IMR-90 (cell line): ENCODE measurements at regions not wholly inside any gene's neighbourhood (a gene's known extent, or its start where the extent isn't known, plus 50 kb on each side); places are given as distances from the start of the nearest gene placed in this dataset.
A peak's percentile ranks its signal among the peaks of the same experiment; 100 is the strongest.
"Not testable (repeated sequence)": the region's sequence is repeated elsewhere in the genome, so short reads cannot be mapped to it uniquely, and the experiment has no call there.

Source experiments
- ATAC-seq: fragments of 200-7000 bp; cut with Tn5 transposase; 2 replicates; pipeline ENCODE4 v1.9.1; 2020; ENCODE audit warnings: low read depth, mild to moderate bottlenecking, moderate library complexity
- BruUV-seq: library from RNA; stranded (reverse); fragments of 400-500 nt; replicated peaks from 2 replicates; lab custom pipeline; 2021; lab: Mats Ljungman, UMichigan
- CTCF ChIA-PET: fragments of 300-600 bp; formaldehyde crosslinking; extraction: SDS; loops from one replicate; lab custom pipeline; 2021; ENCODE audit warnings: antibody characterized with exemption; lab: Yijun Ruan, JAX
- POLR2A ChIA-PET: fragments of 300-600 bp; sonication (Branson Sonifier 250); formaldehyde crosslinking; loops from one replicate; lab custom pipeline; 2022; ENCODE audit warnings: antibody characterized with exemption; ENCODE audit not compliant: unreplicated experiment; lab: Charles Lee
- DNase-seq: peaks from one replicate; pipeline ENCODE4 v3.0.0; 2013
- H2AFZ ChIP-seq: replicated peaks from 2 replicates; pipeline ENCODE3; 2013; ENCODE audit warnings: low read length, mild to moderate bottlenecking; ENCODE audit not compliant: poor library complexity
- H2AK5ac ChIP-seq: 2 replicates; pipeline ENCODE4 v1.6.1; 2013; ENCODE audit warnings: low read depth, low read length, inconsistent platforms
- H2AK9ac ChIP-seq: replicated peaks from 2 replicates; pipeline ENCODE3; 2013; ENCODE audit warnings: mild to moderate bottlenecking, low read depth, low read length, moderate library complexity; ENCODE audit not compliant: poor library complexity
- H2BK120ac ChIP-seq: 2 replicates; pipeline ENCODE4 v1.6.1; 2013; ENCODE audit warnings: low read depth, low read length, inconsistent platforms
- H2BK15ac ChIP-seq: 3 replicates; pipeline ENCODE4 v1.6.1; 2013; ENCODE audit warnings: low read depth, low read length, inconsistent platforms
- H2BK20ac ChIP-seq: 2 replicates; pipeline ENCODE4 v1.6.1; 2013; ENCODE audit warnings: low read depth, mild to moderate bottlenecking, inconsistent platforms, low read length, moderate library complexity
- H2BK5ac ChIP-seq: 2 replicates; pipeline ENCODE4 v1.6.1; 2013; ENCODE audit warnings: mild to moderate bottlenecking, low read depth, low read length, inconsistent platforms; ENCODE audit not compliant: poor library complexity, severe bottlenecking
- H3K14ac ChIP-seq: replicated peaks from 2 replicates; pipeline ENCODE4 v1.6.1; 2013; ENCODE audit warnings: low read depth, low read length, inconsistent platforms
- H3K18ac ChIP-seq: 2 replicates; pipeline ENCODE4 v1.6.1; 2013; ENCODE audit warnings: low read depth, low read length, control low read depth
- H3K23ac ChIP-seq: 2 replicates; pipeline ENCODE4 v1.6.1; 2013; ENCODE audit warnings: low read depth, low read length, inconsistent platforms
- H3K27ac ChIP-seq: 2 replicates; pipeline ENCODE4 v1.5.1; 2013; ENCODE audit warnings: mild to moderate bottlenecking, control low read depth, low read length; ENCODE audit not compliant: insufficient read depth
- H3K27me3 ChIP-seq: 2 replicates; pipeline ENCODE4 v1.6.1; 2013; ENCODE audit warnings: low read length; ENCODE audit not compliant: control insufficient read depth, insufficient read depth
- H3K36me3 ChIP-seq: 2 replicates; pipeline ENCODE4 v1.6.1; 2013; ENCODE audit warnings: low read length, mixed read lengths; ENCODE audit not compliant: control insufficient read depth, insufficient read depth
- H3K4ac ChIP-seq: 2 replicates; pipeline ENCODE4 v1.6.1; 2013; ENCODE audit warnings: low read depth, low read length, inconsistent platforms
- H3K4me1 ChIP-seq: 2 replicates; pipeline ENCODE4 v1.6.1; 2013; ENCODE audit warnings: low read length, mixed read lengths; ENCODE audit not compliant: control insufficient read depth, insufficient read depth
- H3K4me2 ChIP-seq: 2 replicates; pipeline ENCODE4 v1.6.1; 2013; ENCODE audit warnings: low read depth, mild to moderate bottlenecking, control low read depth, low read length, moderate library complexity
- H3K4me3 ChIP-seq: 2 replicates; pipeline ENCODE4 v1.5.1; 2013; ENCODE audit warnings: low read depth, mild to moderate bottlenecking, control low read depth, low read length, moderate library complexity; ENCODE audit not compliant: insufficient read depth
- H3K56ac ChIP-seq: 2 replicates; pipeline ENCODE4 v1.6.1; 2013; ENCODE audit warnings: low read length, inconsistent platforms; ENCODE audit not compliant: insufficient read depth; ENCODE audit errors: extremely low read depth
- H3K79me1 ChIP-seq, 2 experiments: 2 replicates each; pipeline ENCODE4 v1.6.1; 2013; ENCODE audit warnings: low read length in 2 of 2, inconsistent platforms in 1 of 2, low read depth in 1 of 2
- H3K9ac ChIP-seq: 2 replicates; pipeline ENCODE4 v1.6.1; 2013; ENCODE audit warnings: low read depth, low read length, control low read depth
- H3K9me1 ChIP-seq: 2 replicates; pipeline ENCODE4 v1.6.1; 2013; ENCODE audit warnings: low read length, inconsistent platforms; ENCODE audit not compliant: insufficient read depth
- H3K9me3 ChIP-seq: 2 replicates; pipeline ENCODE4 v1.6.1; 2013; ENCODE audit warnings: low read length; ENCODE audit not compliant: control insufficient read depth, insufficient read depth
- H4K20me1 ChIP-seq: 2 replicates; pipeline ENCODE4 v1.6.1; 2013; ENCODE audit warnings: low read length, inconsistent platforms; ENCODE audit not compliant: insufficient read depth
- H4K5ac ChIP-seq: 2 replicates; pipeline ENCODE4 v1.6.1; 2013; ENCODE audit warnings: mild to moderate bottlenecking, low read depth, low read length, control low read depth
- H4K8ac ChIP-seq, 2 experiments: 2 replicates each; pipeline ENCODE4 v1.6.1; 2013; ENCODE audit warnings: low read depth in 2 of 2, low read length in 2 of 2, control low read depth in 1 of 2, inconsistent platforms in 1 of 2
- H4K91ac ChIP-seq: 2 replicates; pipeline ENCODE4 v1.6.1; 2013; ENCODE audit warnings: low read depth, low read length, inconsistent platforms; ENCODE audit not compliant: insufficient read depth
- WGBS, 2 experiments: methylation state at CpG; one replicate each; pipeline versions ENCODE4 v1.1.5 to v1.1.7; 2013; ENCODE audit warnings: missing lambda C conversion rate in 2 of 2; ENCODE audit not compliant: insufficient read length in 1 of 2; ENCODE audit errors: extremely low coverage in 2 of 2; 5-methylcytosine and 5-hydroxymethylcytosine counted together
- dilution Hi-C: fragments of 300-500 bp; cut with HindIII; formaldehyde crosslinking; loops from one replicate; pipeline ENCODE4 v1.14.3; 2018; ENCODE audit warnings: low sequenced_read_pairs; ENCODE audit not compliant: unreplicated experiment
- in situ Hi-C: fragments of 300-500 bp; cut with MboI; formaldehyde crosslinking; loops from 3 replicates; pipeline ENCODE4 v1.14.3; 2019; ENCODE audit warnings: low sequenced_read_pairs, inconsistent platforms, mixed read lengths
- intact Hi-C: fragments of 100-400 bp; cut with micrococcal nuclease; formaldehyde crosslinking; loops from 2 replicates; pipeline ENCODE4 v1.10.0; 2022

- H2BK15ac ChIP-seq, H3K4me1 ChIP-seq, DNase-seq, H2AFZ ChIP-seq, H3K36me3 ChIP-seq, H3K23ac ChIP-seq, H4K8ac ChIP-seq, H3K18ac ChIP-seq, H3K4ac ChIP-seq, H4K91ac ChIP-seq, H3K4me3 ChIP-seq, H2BK120ac ChIP-seq, POLR2A ChIA-PET, intact Hi-C loops, H2BK20ac ChIP-seq, BruUV-seq, H3K4me2 ChIP-seq, H3K14ac ChIP-seq, H2AK9ac ChIP-seq, H4K20me1 ChIP-seq, H3K27me3 ChIP-seq, CTCF ChIA-PET, H3K56ac ChIP-seq, H3K79me1 ChIP-seq, dilution Hi-C loops, H2AK5ac ChIP-seq, in situ Hi-C loops, H3K9ac ChIP-seq, H4K5ac ChIP-seq, H3K27ac ChIP-seq, ATAC-seq, H3K9me1 ChIP-seq: not testable (repeated sequence)
- WGBS, 2 experiments, result 47 to 92% methylated on average over 5 to 12 of the region's 12 CpGs
- peaks cover 33% of the 10 kb centered on the region for H3K9me3 ChIP-seq
- peak overlapping the region; percentile 2 for H2BK5ac ChIP-seq
Observed at GRCh38 chr21:7929586-7929985, 2591.8 kb upstream of the TPTE start.

DNA sequence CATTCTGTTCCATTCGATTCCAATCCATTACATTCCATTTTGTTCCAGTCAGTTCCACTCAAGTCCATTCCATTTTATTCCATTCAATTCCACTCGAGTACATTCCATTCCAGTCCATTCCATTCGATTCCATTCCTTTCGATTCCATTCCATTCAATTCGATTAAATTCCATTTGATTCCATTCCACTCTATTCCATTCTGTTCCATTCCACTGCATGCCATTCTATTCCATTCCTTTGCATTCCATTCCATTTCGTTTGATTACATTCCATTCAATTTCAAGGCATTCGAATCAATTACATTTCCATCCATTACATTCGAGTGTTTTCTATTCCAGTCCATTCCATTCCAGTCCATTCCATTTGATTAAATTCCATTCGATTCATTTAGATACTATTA is 2590.9 kb upstream of the TPTE start:
- in situ Hi-C loops, H4K20me1 ChIP-seq, BruUV-seq: not testable (repeated sequence)

More for the DNA sequence above, 2590.9 kb upstream of the TPTE start:
- H4K5ac ChIP-seq, POLR2A ChIA-PET, H3K9ac ChIP-seq, CTCF ChIA-PET, intact Hi-C loops, H2BK15ac ChIP-seq, H3K79me1 ChIP-seq, ATAC-seq, H3K9me1 ChIP-seq, H3K36me3 ChIP-seq, H3K4ac ChIP-seq, H3K23ac ChIP-seq, H4K91ac ChIP-seq, H3K27me3 ChIP-seq, H3K4me3 ChIP-seq, H3K27ac ChIP-seq, H3K4me2 ChIP-seq, H3K14ac ChIP-seq, H3K4me1 ChIP-seq, H2AK9ac ChIP-seq, H4K8ac ChIP-seq, H2AK5ac ChIP-seq, H2AFZ ChIP-seq, H2BK120ac ChIP-seq, H3K18ac ChIP-seq, DNase-seq, H2BK20ac ChIP-seq, dilution Hi-C loops, H3K56ac ChIP-seq: not testable (repeated sequence)
- H2BK5ac ChIP-seq, result peak overlapping the region; percentile 19
- 38 to 90% methylated on average over 2 to 9 of the region's 9 CpGs for WGBS, 2 experiments
- peaks cover 32% of the 10 kb centered on the region for H3K9me3 ChIP-seq
